ENCODE measurements at regions not wholly inside any gene's neighbourhood (a gene's known extent, or its start where the extent isn't known, plus 50 kb on each side); places are given as distances from the start of the nearest gene placed in this dataset.

GRCh38 chr1:30605441-30605920, 117.9 kb downstream of the MATN1 start:
- H3K27me3 Mint-ChIP-seq = peaks cover 21% of the 10 kb centered on the region
- no peak overlapping the region for H3K27ac ChIP-seq (ENCODE audit: insufficient read depth, low read length, poor library complexity, severe bottlenecking)

GRCh38 chr1:30604801-30605440, 118.5 kb downstream of the MATN1 start:
- no peaks in the 10 kb centered on the region for H3K4me1 ChIP-seq (ENCODE audit: control insufficient read depth, insufficient read depth, low read length, poor library complexity, severe bottlenecking)
- H3K4me3 ChIP-seq (ENCODE audit: low read depth, low read length) = no peak overlapping the region
- H3K4me1 Mint-ChIP-seq = no peaks in the 10 kb centered on the region
- no peaks in the 10 kb centered on the region for H3K27me3 ChIP-seq (ENCODE audit: control insufficient read depth, insufficient read depth, low read length)
- H3K27me3 Mint-ChIP-seq = peaks cover 20% of the 10 kb centered on the region
- no peak for DNase-seq
- H3K4me3 Mint-ChIP-seq = no peak overlapping the region
- no peaks in the 10 kb centered on the region for H3K36me3 ChIP-seq (ENCODE audit: control insufficient read depth, insufficient read depth, low read length)
- no peak overlapping the region for H3K27ac Mint-ChIP-seq
- no peaks in the 10 kb centered on the region for H3K9me3 ChIP-seq (ENCODE audit: control insufficient read depth in 2 of 2, low read length in 2 of 2)
- no peaks in the 10 kb centered on the region for H3K36me3 Mint-ChIP-seq
- H3K9me3 Mint-ChIP-seq = peaks cover 0 to 2% (median 0%) of the 10 kb centered on the region in 7 donors
- no peak overlapping the region for H3K27ac ChIP-seq (ENCODE audit: insufficient read depth, low read length, poor library complexity, severe bottlenecking)
- no peak for ATAC-seq (ENCODE audit: low read depth in 2 of 2)

More at GRCh38 chr1:30605441-30605920, 117.9 kb downstream of the MATN1 start:
- Histone ChIP-seq H3K27me3 (ENCODE audit: control insufficient read depth, insufficient read depth, low read length) (no peaks in the 10 kb centered on the region), H3K4me1 (ENCODE audit: control insufficient read depth, insufficient read depth, low read length, poor library complexity, severe bottlenecking) (no peaks in the 10 kb centered on the region), H3K4me3 (ENCODE audit: low read depth, low read length) (no peak overlapping the region), H3K9me3 (ENCODE audit: control insufficient read depth in 2 of 2, low read length in 2 of 2) (no peaks in the 10 kb centered on the region), H3K36me3 (ENCODE audit: control insufficient read depth, insufficient read depth, low read length) (no peaks in the 10 kb centered on the region)
- DNase-seq = no peak
- Mint-ChIP-seq H3K4me1 (no peaks in the 10 kb centered on the region), H3K36me3 (no peaks in the 10 kb centered on the region), H3K4me3 (no peak overlapping the region), H3K27ac (no peak overlapping the region), H3K9me3 (peaks cover 0 to 2% (median 0%) of the 10 kb centered on the region in 7 donors)
- no peak for ATAC-seq (ENCODE audit: low read depth in 2 of 2)

DNA sequence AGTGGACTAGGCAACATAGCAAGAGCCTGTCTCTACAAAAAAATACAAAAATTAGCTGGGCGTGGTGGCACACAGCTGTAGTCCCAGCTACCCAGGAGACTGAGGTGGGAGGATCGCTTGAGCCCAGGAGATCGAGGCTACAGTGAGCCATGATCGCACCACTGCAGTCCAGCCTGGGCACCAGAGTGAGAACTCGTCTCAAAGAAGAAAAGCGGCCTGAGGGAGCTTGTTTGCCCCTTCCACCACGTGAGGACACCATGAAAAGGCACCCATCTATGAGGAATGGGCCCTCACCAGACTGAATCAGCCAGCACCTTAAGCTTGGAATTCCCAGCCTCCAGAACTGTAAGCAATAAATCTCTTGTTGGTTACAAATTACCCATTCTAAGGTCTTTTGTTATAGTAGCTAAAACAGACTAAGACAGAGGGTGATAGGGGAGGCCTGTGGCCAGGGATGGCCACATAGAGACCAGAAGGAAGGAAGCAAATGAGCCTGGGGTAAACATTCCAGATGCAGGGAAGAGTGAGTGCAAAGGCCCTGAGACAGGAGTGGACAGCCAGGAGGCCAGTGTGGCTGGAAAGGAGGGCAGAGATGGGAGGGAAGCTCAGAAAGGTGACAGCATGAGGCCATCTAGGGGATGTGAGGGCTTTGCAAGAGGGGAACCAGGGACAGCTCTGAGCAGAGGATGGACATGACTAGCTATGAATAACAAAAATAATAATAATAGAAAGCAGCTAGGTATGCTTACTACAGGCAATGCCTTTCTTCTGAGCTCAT, 120.1 kb downstream of the MATN1 start:
- no peaks in the 10 kb centered on the region for H3K4me1 Mint-ChIP-seq
- H3K36me3 Mint-ChIP-seq = no peaks in the 10 kb centered on the region
- no peak overlapping the region for H3K4me3 Mint-ChIP-seq
- Histone ChIP-seq H3K36me3 (ENCODE audit: control insufficient read depth, insufficient read depth, low read length) (no peaks in the 10 kb centered on the region), H3K4me3 (ENCODE audit: low read depth, low read length) (no peak overlapping the region), H3K4me1 (ENCODE audit: control insufficient read depth, insufficient read depth, low read length, poor library complexity, severe bottlenecking) (no peaks in the 10 kb centered on the region), H3K27me3 (ENCODE audit: control insufficient read depth, insufficient read depth, low read length) (no peaks in the 10 kb centered on the region), H3K27ac (ENCODE audit: insufficient read depth, low read length, poor library complexity, severe bottlenecking) (no peak overlapping the region), H3K9me3 (ENCODE audit: control insufficient read depth in 2 of 2, low read length in 2 of 2) (no peaks in the 10 kb centered on the region)
- H3K27me3 Mint-ChIP-seq = peaks cover 23% of the 10 kb centered on the region
- DNase-seq (no peak), ATAC-seq (ENCODE audit: low read depth in 2 of 2) (no peak)
- no peak overlapping the region for H3K27ac Mint-ChIP-seq
- H3K9me3 Mint-ChIP-seq = no peaks in the 10 kb centered on the region

DNA sequence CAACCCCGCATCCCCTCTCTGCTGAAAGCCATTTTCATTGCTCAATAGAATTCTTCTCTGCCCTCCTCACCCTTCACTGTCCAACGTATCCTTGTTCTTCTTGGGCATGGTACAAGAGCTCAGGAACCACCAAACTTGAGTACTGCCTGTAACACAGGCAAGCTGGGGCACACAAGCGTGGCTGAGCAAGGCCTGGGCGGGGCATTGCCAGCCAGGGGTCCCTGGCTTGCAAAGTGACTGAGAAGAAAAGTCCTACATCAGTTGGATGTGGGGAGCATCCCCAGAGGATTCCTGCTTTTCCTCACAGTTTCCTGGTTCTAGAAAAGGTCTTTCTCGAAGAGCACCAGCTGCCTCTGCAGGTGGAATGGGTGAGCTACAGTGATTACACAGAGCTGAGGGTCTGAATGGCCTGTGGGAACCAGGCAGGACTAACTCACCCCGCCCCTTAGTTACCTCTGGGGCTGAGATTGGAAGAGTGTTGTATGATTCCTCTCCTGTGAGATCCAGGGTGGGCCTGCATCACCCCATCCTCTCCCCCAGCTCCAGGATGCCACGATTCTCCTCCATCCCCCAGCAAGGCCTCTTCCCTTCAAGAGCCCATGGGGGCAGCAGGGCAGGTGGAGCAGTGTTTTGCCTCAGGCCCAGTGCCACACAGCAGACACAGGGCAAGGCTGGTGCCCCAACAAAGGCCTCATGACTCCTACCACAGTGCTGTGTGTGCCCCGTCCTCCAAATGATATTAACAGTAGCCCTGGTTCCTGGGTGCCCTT, 121.9 kb downstream of the MATN1 start:
- Histone ChIP-seq H3K27ac (ENCODE audit: insufficient read depth, low read length, poor library complexity, severe bottlenecking) (no peak overlapping the region), H3K4me3 (ENCODE audit: low read depth, low read length) (no peak overlapping the region), H3K9me3 (ENCODE audit: control insufficient read depth in 2 of 2, low read length in 2 of 2) (no peaks in the 10 kb centered on the region), H3K36me3 (ENCODE audit: control insufficient read depth, insufficient read depth, low read length) (no peaks in the 10 kb centered on the region), H3K4me1 (ENCODE audit: control insufficient read depth, insufficient read depth, low read length, poor library complexity, severe bottlenecking) (no peaks in the 10 kb centered on the region), H3K27me3 (ENCODE audit: control insufficient read depth, insufficient read depth, low read length) (no peaks in the 10 kb centered on the region)
- H3K27ac Mint-ChIP-seq = peak overlapping the region in 1 of 3 donors; percentile 69
- peaks cover 21% of the 10 kb centered on the region for H3K27me3 Mint-ChIP-seq
- H3K4me3 Mint-ChIP-seq = no peak overlapping the region
- no peaks in the 10 kb centered on the region for H3K4me1 Mint-ChIP-seq
- no peaks in the 10 kb centered on the region for H3K36me3 Mint-ChIP-seq
- no peak for ATAC-seq (ENCODE audit: low read depth in 2 of 2)
- H3K9me3 Mint-ChIP-seq = no peaks in the 10 kb centered on the region
- no peak for DNase-seq

GRCh38 chr1:30600706-30601105, 122.7 kb downstream of the MATN1 start:
- Histone ChIP-seq H3K27me3 (ENCODE audit: control insufficient read depth, insufficient read depth, low read length) (no peaks in the 10 kb centered on the region), H3K36me3 (ENCODE audit: control insufficient read depth, insufficient read depth, low read length) (no peaks in the 10 kb centered on the region), H3K4me3 (ENCODE audit: low read depth, low read length) (no peak overlapping the region), H3K4me1 (ENCODE audit: control insufficient read depth, insufficient read depth, low read length, poor library complexity, severe bottlenecking) (no peaks in the 10 kb centered on the region), H3K9me3 (ENCODE audit: control insufficient read depth in 2 of 2, low read length in 2 of 2) (no peaks in the 10 kb centered on the region), H3K27ac (ENCODE audit: insufficient read depth, low read length, poor library complexity, severe bottlenecking) (no peak overlapping the region)
- ATAC-seq (ENCODE audit: low read depth in 2 of 2) (no peak), DNase-seq (no peak)
- peaks cover 19% of the 10 kb centered on the region for H3K27me3 Mint-ChIP-seq
- no peak overlapping the region for H3K4me3 Mint-ChIP-seq
- no peaks in the 10 kb centered on the region for H3K36me3 Mint-ChIP-seq
- no peaks in the 10 kb centered on the region for H3K9me3 Mint-ChIP-seq
- no peaks in the 10 kb centered on the region for H3K4me1 Mint-ChIP-seq
- peak overlapping the region in 1 of 3 donors; percentile 69 for H3K27ac Mint-ChIP-seq

DNA sequence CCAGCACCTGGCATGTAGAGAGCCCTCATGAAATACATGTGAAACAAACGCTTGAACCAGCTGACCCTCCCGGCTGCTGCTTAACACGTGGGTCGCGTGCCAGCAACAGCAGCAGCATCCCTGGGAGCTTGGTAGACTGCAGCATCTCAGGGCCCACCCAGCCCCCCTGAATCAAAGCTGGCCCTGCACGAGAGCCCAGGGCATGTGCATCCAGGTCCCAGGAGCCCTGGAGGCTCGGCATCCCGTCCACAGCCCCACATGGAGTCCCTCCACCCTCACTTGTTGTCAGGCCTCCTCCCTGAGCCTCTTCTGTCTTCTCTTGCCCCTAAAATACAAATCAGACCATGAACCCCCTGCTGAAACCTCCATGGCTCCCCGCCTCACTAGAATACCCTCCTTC, 123.1 kb downstream of the MATN1 start:
- Histone ChIP-seq H3K27me3 (ENCODE audit: control insufficient read depth, insufficient read depth, low read length) (no peaks in the 10 kb centered on the region), H3K9me3 (ENCODE audit: control insufficient read depth in 2 of 2, low read length in 2 of 2) (no peaks in the 10 kb centered on the region), H3K27ac (ENCODE audit: insufficient read depth, low read length, poor library complexity, severe bottlenecking) (no peak overlapping the region), H3K4me3 (ENCODE audit: low read depth, low read length) (no peak overlapping the region), H3K4me1 (ENCODE audit: control insufficient read depth, insufficient read depth, low read length, poor library complexity, severe bottlenecking) (no peaks in the 10 kb centered on the region), H3K36me3 (ENCODE audit: control insufficient read depth, insufficient read depth, low read length) (no peaks in the 10 kb centered on the region)
- H3K27ac Mint-ChIP-seq = peak overlapping the region in 1 of 3 donors; percentile 69
- H3K36me3 Mint-ChIP-seq = no peaks in the 10 kb centered on the region
- no peak for DNase-seq
- no peak for ATAC-seq (ENCODE audit: low read depth in 2 of 2)
- H3K27me3 Mint-ChIP-seq = peaks cover 22% of the 10 kb centered on the region
- H3K9me3 Mint-ChIP-seq = no peaks in the 10 kb centered on the region
- no peaks in the 10 kb centered on the region for H3K4me1 Mint-ChIP-seq
- H3K4me3 Mint-ChIP-seq = no peak overlapping the region

DNA sequence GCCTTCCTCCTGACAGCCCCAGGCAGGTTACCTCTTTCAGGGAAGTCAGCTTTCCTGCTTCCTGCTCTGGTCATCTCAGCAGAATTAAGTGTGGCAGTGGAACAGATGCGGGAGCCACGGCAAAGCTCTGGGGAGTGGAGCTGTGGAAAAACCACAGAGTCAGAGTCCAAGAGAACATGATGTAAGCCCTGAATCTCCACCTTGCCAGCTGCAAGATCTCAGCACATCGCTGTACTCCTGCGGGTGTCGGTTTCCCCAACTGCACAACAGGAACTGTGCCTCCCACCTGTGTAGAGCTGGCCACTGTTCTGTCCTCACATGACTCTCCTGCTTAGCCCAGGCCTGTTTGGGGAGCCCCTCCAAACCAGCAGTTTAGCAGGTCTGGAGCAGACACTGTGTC, 123.7 kb downstream of the MATN1 start:
- no peak overlapping the region for H3K27ac Mint-ChIP-seq
- Histone ChIP-seq H3K4me3 (ENCODE audit: low read depth, low read length) (no peak overlapping the region), H3K36me3 (ENCODE audit: control insufficient read depth, insufficient read depth, low read length) (no peaks in the 10 kb centered on the region), H3K9me3 (ENCODE audit: control insufficient read depth in 2 of 2, low read length in 2 of 2) (no peaks in the 10 kb centered on the region), H3K27ac (ENCODE audit: insufficient read depth, low read length, poor library complexity, severe bottlenecking) (no peak overlapping the region), H3K27me3 (ENCODE audit: control insufficient read depth, insufficient read depth, low read length) (no peaks in the 10 kb centered on the region), H3K4me1 (ENCODE audit: control insufficient read depth, insufficient read depth, low read length, poor library complexity, severe bottlenecking) (no peaks in the 10 kb centered on the region)
- no peaks in the 10 kb centered on the region for H3K4me1 Mint-ChIP-seq
- ATAC-seq (ENCODE audit: low read depth in 2 of 2) = no peak
- no peaks in the 10 kb centered on the region for H3K36me3 Mint-ChIP-seq
- no peak for DNase-seq
- peaks cover 24% of the 10 kb centered on the region for H3K27me3 Mint-ChIP-seq
- no peaks in the 10 kb centered on the region for H3K9me3 Mint-ChIP-seq
- no peak overlapping the region for H3K4me3 Mint-ChIP-seq
